GM18519 (cell line): ENCODE measurements at regions not wholly inside any gene's neighbourhood (a gene's known extent, or its start where the extent isn't known, plus 50 kb on each side); places are given as distances from the start of the nearest gene placed in this dataset.
"Not testable (repeated sequence)": the region's sequence is repeated elsewhere in the genome, so short reads cannot be mapped to it uniquely, and the experiment has no call there.

ENCODE experiments used
- ATAC-seq: cut with Tn5 transposase; IDR thresholded peaks from one replicate; pipeline ENCODE4 v1.9.1; 2021; ENCODE audit warnings: mild to moderate bottlenecking, moderate library complexity; ENCODE audit not compliant: unreplicated experiment, low FRiP score

- no peak for ATAC-seq
Observed at GRCh38 chr9:38342532-38342931, 50.0 kb upstream of the ALDH1B1 start.

- no peak for ATAC-seq
Observed at GRCh38 chr9:38342096-38342495, 50.4 kb upstream of the ALDH1B1 start.

GRCh38 chr9:38339496-38339895, 53.0 kb upstream of the ALDH1B1 start:
- no peak for ATAC-seq

- no peak for ATAC-seq
Observed at GRCh38 chr9:38339087-38339486, 53.4 kb upstream of the ALDH1B1 start.

- ATAC-seq, result no peak
Observed at GRCh38 chr9:38338342-38339018, 54.0 kb upstream of the ALDH1B1 start.

GRCh38 chr9:38337706-38338264, 54.7 kb upstream of the ALDH1B1 start:
- no peak for ATAC-seq

- no peak for ATAC-seq
Observed at GRCh38 chr9:38337181-38337580, 55.3 kb upstream of the ALDH1B1 start.

- no peak for ATAC-seq
Observed at GRCh38 chr9:38336341-38336740, 56.2 kb upstream of the ALDH1B1 start.

- ATAC-seq, result no peak
Observed at GRCh38 chr9:38335686-38336085, 56.8 kb upstream of the ALDH1B1 start.

GRCh38 chr9:38334234-38334633, 58.3 kb upstream of the ALDH1B1 start:
- no peak for ATAC-seq

- no peak for ATAC-seq
Observed at GRCh38 chr9:38333047-38333446, 59.5 kb upstream of the ALDH1B1 start.

- ATAC-seq, result no peak
Observed at GRCh38 chr9:38332625-38333024, 59.9 kb upstream of the ALDH1B1 start.

GRCh38 chr9:38331141-38331540, 61.4 kb upstream of the ALDH1B1 start:
- no peak for ATAC-seq

GRCh38 chr9:38329968-38330367, 62.5 kb upstream of the ALDH1B1 start:
- no peak for ATAC-seq

GRCh38 chr9:38328765-38329164, 63.7 kb upstream of the ALDH1B1 start:
- ATAC-seq, result no peak

- ATAC-seq, result no peak
Observed at GRCh38 chr9:38326122-38326521, 66.4 kb upstream of the ALDH1B1 start.

- ATAC-seq, result not testable (repeated sequence)
Observed at GRCh38 chr9:38324213-38324612, 68.3 kb upstream of the ALDH1B1 start.

- no peak for ATAC-seq
Observed at GRCh38 chr9:38322937-38323336, 69.6 kb upstream of the ALDH1B1 start.

GRCh38 chr9:38319496-38320173, 72.9 kb upstream of the ALDH1B1 start:
- ATAC-seq, result no peak

- ATAC-seq, result peak; percentile 61
Observed at GRCh38 chr9:38318759-38319495, 73.6 kb upstream of the ALDH1B1 start.

GRCh38 chr9:38316166-38316780, 76.2 kb upstream of the ALDH1B1 start:
- ATAC-seq, result no peak
